NCI-H2196 treated with DMSO at 0.1 percent for 48 hours (cell line): ENCODE measurements at regions not wholly inside any gene's neighbourhood (a gene's known extent, or its start where the extent isn't known, plus 50 kb on each side); places are given as distances from the start of the nearest gene placed in this dataset.

Source experiments
- DNase-seq: peaks from one replicate; lab custom pipeline; 2025; ENCODE audit not compliant: unreplicated experiment; lab: John Stamatoyannopoulos, UW

GRCh38 chr1:227378871-227379554 lies 60.7 kb upstream of the CDC42BPA start:
- no peak for DNase-seq

- DNase-seq, result no peak
Measured at GRCh38 chr1:227378181-227378580, 59.9 kb upstream of the CDC42BPA start.

- DNase-seq, result no peak
Measured at GRCh38 chr1:227374846-227375245, 56.6 kb upstream of the CDC42BPA start.

GRCh38 chr1:227372726-227373130 lies 54.4 kb upstream of the CDC42BPA start:
- peak; percentile 9 for DNase-seq

GRCh38 chr1:227370533-227371254 lies 52.4 kb upstream of the CDC42BPA start:
- no peak for DNase-seq

GRCh38 chr1:227369102-227369760 lies 50.9 kb upstream of the CDC42BPA start:
- no peak for DNase-seq
